Spleen (tissue), 7 donors: ENCODE measurements at regions not wholly inside any gene's neighbourhood (a gene's known extent, or its start where the extent isn't known, plus 50 kb on each side); places are given as distances from the start of the nearest gene placed in this dataset.

Source experiments
- POLR2A ChIP-seq, 3 donors: fragments of 450-650 bp; IDR thresholded peaks; one replicate each; pipeline ENCODE4 v1.5.1; 2017; ENCODE audit warnings: antibody characterized with exemption in 3 of 3, mild to moderate bottlenecking in 1 of 3
- POLR2AphosphoS5 ChIP-seq, 3 donors: sonication (generic); formaldehyde crosslinking; IDR thresholded peaks; one replicate each; pipeline ENCODE4 v1.5.1; 2017; ENCODE audit warnings: antibody characterized with exemption in 3 of 3
- TF ChIP-seq, protein P1 (sequence below), 11 experiments: fragments of 200-600 bp in 7 of 11; fragments of 450-650 bp in 4 of 11; sonication (generic) in 4 of 11; IDR thresholded peaks in 8 of 11; conservative IDR thresholded peaks in 3 of 11; 1 replicate in 7 of 11; 2 replicates in 4 of 11; pipeline versions ENCODE4 v1.4.0 to v1.8.0; 2016 to 2021; ENCODE audit warnings: antibody characterized with exemption in 11 of 11, inconsistent platforms in 4 of 11, mild to moderate bottlenecking in 1 of 11
- donor health status: DM: no; HTN: no; CAD: no; lungs with moderate emphysema.
- donor health status: DM: no; HTN: no; CAD: no.
- donor health status: DM: no; HTN: no; CAD: no.

DNA sequence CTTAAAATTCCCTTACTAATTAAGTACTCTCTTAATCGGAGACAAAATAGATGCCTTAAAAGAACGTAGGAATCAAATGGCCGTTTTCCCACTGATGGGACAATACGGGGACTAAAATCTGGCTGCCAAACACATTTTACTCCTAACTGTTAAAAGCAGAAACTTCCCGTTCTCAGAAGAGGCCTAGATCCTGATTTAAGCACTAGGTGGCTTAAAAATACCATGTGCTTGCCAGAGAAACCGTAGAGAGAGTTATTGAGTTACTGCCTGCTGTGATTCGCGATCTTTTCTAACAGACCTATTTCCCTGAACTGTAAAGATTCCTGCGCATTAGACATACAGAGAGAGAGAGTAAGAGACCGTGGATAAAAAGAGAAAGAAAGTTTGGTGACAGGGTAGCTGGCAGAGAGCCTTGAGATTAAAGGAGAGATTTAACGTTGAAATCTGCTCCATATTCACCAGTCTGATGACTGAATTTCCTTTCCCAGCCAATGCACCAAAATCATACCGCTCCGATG is 54.4 kb upstream of the STUM start:
- no peak for TF ChIP-seq POLR2AphosphoS5 (IDR thresholded peaks at IDR 0.05)
- TF ChIP-seq, protein P1, sequence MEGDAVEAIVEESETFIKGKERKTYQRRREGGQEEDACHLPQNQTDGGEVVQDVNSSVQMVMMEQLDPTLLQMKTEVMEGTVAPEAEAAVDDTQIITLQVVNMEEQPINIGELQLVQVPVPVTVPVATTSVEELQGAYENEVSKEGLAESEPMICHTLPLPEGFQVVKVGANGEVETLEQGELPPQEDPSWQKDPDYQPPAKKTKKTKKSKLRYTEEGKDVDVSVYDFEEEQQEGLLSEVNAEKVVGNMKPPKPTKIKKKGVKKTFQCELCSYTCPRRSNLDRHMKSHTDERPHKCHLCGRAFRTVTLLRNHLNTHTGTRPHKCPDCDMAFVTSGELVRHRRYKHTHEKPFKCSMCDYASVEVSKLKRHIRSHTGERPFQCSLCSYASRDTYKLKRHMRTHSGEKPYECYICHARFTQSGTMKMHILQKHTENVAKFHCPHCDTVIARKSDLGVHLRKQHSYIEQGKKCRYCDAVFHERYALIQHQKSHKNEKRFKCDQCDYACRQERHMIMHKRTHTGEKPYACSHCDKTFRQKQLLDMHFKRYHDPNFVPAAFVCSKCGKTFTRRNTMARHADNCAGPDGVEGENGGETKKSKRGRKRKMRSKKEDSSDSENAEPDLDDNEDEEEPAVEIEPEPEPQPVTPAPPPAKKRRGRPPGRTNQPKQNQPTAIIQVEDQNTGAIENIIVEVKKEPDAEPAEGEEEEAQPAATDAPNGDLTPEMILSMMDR (IDR thresholded peaks at IDR 0.05 in 8 of 11, conservative IDR thresholded peaks at IDR 0.05 in 3 of 11) = no peak
- no peak for TF ChIP-seq POLR2A (IDR thresholded peaks at IDR 0.05)
